Astrocyte (in vitro differentiated cells and primary cell): ENCODE measurements at regions not wholly inside any gene's neighbourhood (a gene's known extent, or its start where the extent isn't known, plus 50 kb on each side); places are given as distances from the start of the nearest gene placed in this dataset.

Experiments
- DNase-seq: peaks from one replicate; pipeline ENCODE4 v3.0.0-alpha.2; 2010; ENCODE audit warnings: low read depth
- FAIRE-seq: peaks from 2 replicates; lab custom pipeline; 2011; peaks lifted over from hg19 to GRCh38; lab: Jason Lieb, UNC
- H2AFZ ChIP-seq: 2 replicates; pipeline ENCODE4 v1.6.0; 2012; ENCODE audit warnings: low read depth, low read length, inconsistent platforms
- H3K27ac ChIP-seq: 2 replicates; pipeline ENCODE4 v1.5.1; 2011; ENCODE audit warnings: low read depth, low read length, inconsistent platforms
- H3K27me3 ChIP-seq: 2 replicates; pipeline ENCODE4 v1.6.0; 2011; ENCODE audit warnings: low read length, inconsistent platforms; ENCODE audit not compliant: insufficient read depth
- H3K36me3 ChIP-seq: 2 replicates; pipeline ENCODE4 v1.5.1; 2011; ENCODE audit warnings: low read length, inconsistent platforms; ENCODE audit not compliant: insufficient read depth
- H3K4me1 ChIP-seq: 2 replicates; pipeline ENCODE4 v1.5.1; 2011; ENCODE audit warnings: low read length, inconsistent platforms; ENCODE audit not compliant: insufficient read depth
- H3K4me2 ChIP-seq: 2 replicates; pipeline ENCODE4 v1.6.0; 2012; ENCODE audit warnings: low read length, inconsistent platforms
- H3K4me3 ChIP-seq: 2 replicates; pipeline ENCODE4 v1.5.1; 2011; ENCODE audit warnings: low read depth, mild to moderate bottlenecking, low read length, inconsistent platforms; ENCODE audit not compliant: insufficient read depth
- H3K79me2 ChIP-seq: 2 replicates; pipeline ENCODE4 v1.6.0; 2012; ENCODE audit warnings: mild to moderate bottlenecking, low read length, inconsistent platforms; ENCODE audit not compliant: insufficient read depth
- H3K9ac ChIP-seq: 2 replicates; pipeline ENCODE4 v1.6.0; 2012; ENCODE audit warnings: mild to moderate bottlenecking, low read length, inconsistent platforms
- H3K9me3 ChIP-seq: 2 replicates; pipeline ENCODE4 v1.5.1; 2012; ENCODE audit warnings: low read depth, mild to moderate bottlenecking, low read length, inconsistent platforms; ENCODE audit not compliant: insufficient read depth
- H4K20me1 ChIP-seq: 2 replicates; pipeline ENCODE4 v1.6.0; 2012; ENCODE audit warnings: low read length, inconsistent platforms; ENCODE audit not compliant: insufficient read depth
- H3K27ac Mint-ChIP-seq: one replicate; pipeline ENCODE4 v1.8.0; 2021; ENCODE audit warnings: mild to moderate bottlenecking, mixed read lengths; ENCODE audit not compliant: unreplicated experiment
- H3K27me3 Mint-ChIP-seq: one replicate; pipeline ENCODE4 v1.8.0; 2021; ENCODE audit warnings: low read depth, mixed read lengths; ENCODE audit not compliant: unreplicated experiment
- H3K36me3 Mint-ChIP-seq: one replicate; pipeline ENCODE4 v1.8.0; 2021; ENCODE audit warnings: low read depth, mixed read lengths; ENCODE audit not compliant: unreplicated experiment
- H3K4me1 Mint-ChIP-seq: one replicate; pipeline ENCODE4 v1.8.0; 2021; ENCODE audit warnings: low read depth, mixed read lengths; ENCODE audit not compliant: unreplicated experiment
- H3K4me3 Mint-ChIP-seq: one replicate; pipeline ENCODE4 v1.8.0; 2021; ENCODE audit warnings: mild to moderate bottlenecking, moderate library complexity, mixed read lengths; ENCODE audit not compliant: unreplicated experiment
- H3K9me3 Mint-ChIP-seq: one replicate; pipeline ENCODE4 v1.8.0; 2021; ENCODE audit warnings: mild to moderate bottlenecking, mixed read lengths; ENCODE audit not compliant: unreplicated experiment
- EZH2 ChIP-seq: IDR thresholded peaks from 2 replicates; pipeline ENCODE4 v1.6.1; 2012; ENCODE audit warnings: mild to moderate bottlenecking, low read length, inconsistent platforms; ENCODE audit not compliant: insufficient read depth
- TF ChIP-seq, protein P1 (sequence below): IDR thresholded peaks from 2 replicates; pipeline ENCODE4 v1.5.1; 2011; ENCODE audit warnings: low read depth, mild to moderate bottlenecking, inconsistent platforms, low read length, moderate library complexity; ENCODE audit not compliant: insufficient read depth

- Mint-ChIP-seq H3K4me1 (no peaks in the 10 kb centered on the region), H3K36me3 (no peaks in the 10 kb centered on the region), H3K9me3 (peaks cover 3% of the 10 kb centered on the region), H3K27me3 (peaks cover 57% of the 10 kb centered on the region), H3K27ac (no peak overlapping the region), H3K4me3 (no peak overlapping the region)
- Histone ChIP-seq H2AFZ (no peak overlapping the region), H3K4me2 (no peak overlapping the region), H3K27me3 (peaks cover 10% of the 10 kb centered on the region), H3K27ac (no peak overlapping the region), H3K9me3 (no peaks in the 10 kb centered on the region), H3K4me3 (no peak overlapping the region), H3K79me2 (no peaks in the 10 kb centered on the region), H3K36me3 (no peaks in the 10 kb centered on the region), H3K4me1 (no peaks in the 10 kb centered on the region), H3K9ac (no peak overlapping the region), H4K20me1 (no peaks in the 10 kb centered on the region)
- no peak for TF ChIP-seq EZH2
- TF ChIP-seq, protein P1, sequence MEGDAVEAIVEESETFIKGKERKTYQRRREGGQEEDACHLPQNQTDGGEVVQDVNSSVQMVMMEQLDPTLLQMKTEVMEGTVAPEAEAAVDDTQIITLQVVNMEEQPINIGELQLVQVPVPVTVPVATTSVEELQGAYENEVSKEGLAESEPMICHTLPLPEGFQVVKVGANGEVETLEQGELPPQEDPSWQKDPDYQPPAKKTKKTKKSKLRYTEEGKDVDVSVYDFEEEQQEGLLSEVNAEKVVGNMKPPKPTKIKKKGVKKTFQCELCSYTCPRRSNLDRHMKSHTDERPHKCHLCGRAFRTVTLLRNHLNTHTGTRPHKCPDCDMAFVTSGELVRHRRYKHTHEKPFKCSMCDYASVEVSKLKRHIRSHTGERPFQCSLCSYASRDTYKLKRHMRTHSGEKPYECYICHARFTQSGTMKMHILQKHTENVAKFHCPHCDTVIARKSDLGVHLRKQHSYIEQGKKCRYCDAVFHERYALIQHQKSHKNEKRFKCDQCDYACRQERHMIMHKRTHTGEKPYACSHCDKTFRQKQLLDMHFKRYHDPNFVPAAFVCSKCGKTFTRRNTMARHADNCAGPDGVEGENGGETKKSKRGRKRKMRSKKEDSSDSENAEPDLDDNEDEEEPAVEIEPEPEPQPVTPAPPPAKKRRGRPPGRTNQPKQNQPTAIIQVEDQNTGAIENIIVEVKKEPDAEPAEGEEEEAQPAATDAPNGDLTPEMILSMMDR, result no peak
- FAIRE-seq (no peak), DNase-seq (no peak)
These were observed 87.7 kb upstream of the CRHR1 start for GRCh38 chr17:45696442-45696841.

DNA sequence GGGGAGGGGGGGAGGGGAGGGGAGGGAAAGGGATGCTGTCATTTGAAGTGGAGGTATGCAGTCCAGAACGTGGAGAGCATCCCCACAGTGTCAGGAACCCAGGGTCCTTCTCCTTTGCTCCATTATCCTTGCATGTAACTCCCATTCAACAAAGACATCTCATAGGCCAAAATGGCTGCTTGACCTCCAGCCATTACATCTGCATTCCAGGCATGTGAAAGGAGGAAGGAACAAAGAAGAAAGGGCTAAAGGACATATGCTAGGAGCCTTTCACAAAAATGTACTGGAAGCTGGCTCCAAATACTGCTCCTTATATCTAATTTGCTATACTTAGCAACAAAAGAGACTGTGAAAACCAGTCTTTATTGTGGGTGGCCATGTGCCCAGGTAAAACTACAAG lies 87.0 kb upstream of the CRHR1 start:
- Histone ChIP-seq H3K4me3 (no peak overlapping the region), H3K27me3 (peaks cover 8% of the 10 kb centered on the region), H3K27ac (no peak overlapping the region), H3K4me2 (no peak overlapping the region), H3K9me3 (no peaks in the 10 kb centered on the region), H3K9ac (no peak overlapping the region), H3K36me3 (no peaks in the 10 kb centered on the region), H3K79me2 (no peaks in the 10 kb centered on the region), H4K20me1 (no peaks in the 10 kb centered on the region), H2AFZ (no peak overlapping the region), H3K4me1 (no peaks in the 10 kb centered on the region)
- TF ChIP-seq, protein P1, result no peak
- no peak for TF ChIP-seq EZH2
- H3K4me3 Mint-ChIP-seq, result no peak overlapping the region
- peaks cover 3% of the 10 kb centered on the region for H3K9me3 Mint-ChIP-seq
- FAIRE-seq (no peak), DNase-seq (no peak)
- H3K27me3 Mint-ChIP-seq, result peaks cover 58% of the 10 kb centered on the region
- no peaks in the 10 kb centered on the region for H3K36me3 Mint-ChIP-seq
- H3K27ac Mint-ChIP-seq, result no peak overlapping the region
- no peaks in the 10 kb centered on the region for H3K4me1 Mint-ChIP-seq

DNA sequence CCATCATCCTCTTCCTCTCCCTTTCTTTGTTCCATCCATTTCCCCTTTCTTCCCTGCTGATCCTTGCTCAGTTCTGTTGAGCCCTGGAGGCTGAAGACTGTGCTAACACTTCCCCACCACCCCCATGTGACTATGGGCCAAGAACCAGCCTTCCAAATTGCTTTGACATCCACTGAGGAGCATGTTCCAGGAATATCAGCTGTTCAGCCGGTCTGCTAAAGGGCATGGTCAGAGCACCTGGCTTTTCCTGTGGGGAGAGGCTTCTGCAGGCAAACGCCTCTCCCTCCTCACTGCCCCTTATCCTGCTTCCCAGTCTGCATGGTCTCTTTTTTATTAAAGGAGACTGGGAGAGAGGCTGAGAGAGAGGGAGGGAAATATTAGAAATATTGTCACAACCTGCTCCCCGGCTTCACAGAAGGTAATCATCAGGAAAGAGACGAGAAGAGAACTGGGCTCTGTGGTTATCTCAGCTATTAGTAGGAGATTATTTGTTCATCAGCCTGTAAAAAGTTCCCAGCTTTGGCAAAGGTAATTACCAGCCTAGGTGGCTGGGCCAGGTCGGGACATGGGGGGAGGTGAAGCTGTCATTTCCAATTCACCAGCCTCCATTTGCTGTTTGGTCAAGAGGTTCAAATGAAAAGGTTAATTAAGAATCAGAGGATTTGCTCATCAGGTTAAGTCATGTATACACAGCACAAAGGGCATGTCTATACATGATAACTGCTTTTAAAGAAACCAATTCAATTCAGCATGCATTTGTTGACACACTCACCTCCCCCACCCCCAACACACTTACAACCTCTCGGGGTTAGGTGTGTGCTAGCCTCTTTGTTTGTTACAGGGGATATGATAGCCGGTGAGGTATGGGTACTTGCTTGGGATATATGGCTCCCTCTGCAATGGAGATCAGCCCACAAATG lies 83.7 kb upstream of the CRHR1 start:
- H3K36me3 ChIP-seq, result no peaks in the 10 kb centered on the region
- H3K4me1 ChIP-seq, result peaks cover 7% of the 10 kb centered on the region
- H3K79me2 ChIP-seq, result no peaks in the 10 kb centered on the region
- peaks cover 5% of the 10 kb centered on the region for H3K4me1 Mint-ChIP-seq
- no peak overlapping the region for H3K27ac Mint-ChIP-seq
- H3K27me3 ChIP-seq, result peaks cover 8% of the 10 kb centered on the region
- no peak overlapping the region for H3K27ac ChIP-seq
- no peaks in the 10 kb centered on the region for H3K36me3 Mint-ChIP-seq
- H3K4me2 ChIP-seq, result no peak overlapping the region
- H3K4me3 Mint-ChIP-seq, result no peak overlapping the region
- FAIRE-seq (no peak), DNase-seq (no peak)
- H4K20me1 ChIP-seq, result no peaks in the 10 kb centered on the region
- no peak overlapping the region for H3K9ac ChIP-seq
- peaks cover 70% of the 10 kb centered on the region for H3K27me3 Mint-ChIP-seq
- no peak overlapping the region for H3K4me3 ChIP-seq
- TF ChIP-seq, protein P1, result no peak
- no peak for TF ChIP-seq EZH2
- H3K9me3 ChIP-seq, result no peaks in the 10 kb centered on the region
- peaks cover 3% of the 10 kb centered on the region for H3K9me3 Mint-ChIP-seq
- no peak overlapping the region for H2AFZ ChIP-seq
